ENCODE measurements at regions not wholly inside any gene's neighbourhood (a gene's known extent, or its start where the extent isn't known, plus 50 kb on each side); places are given as distances from the start of the nearest gene placed in this dataset.

DNA sequence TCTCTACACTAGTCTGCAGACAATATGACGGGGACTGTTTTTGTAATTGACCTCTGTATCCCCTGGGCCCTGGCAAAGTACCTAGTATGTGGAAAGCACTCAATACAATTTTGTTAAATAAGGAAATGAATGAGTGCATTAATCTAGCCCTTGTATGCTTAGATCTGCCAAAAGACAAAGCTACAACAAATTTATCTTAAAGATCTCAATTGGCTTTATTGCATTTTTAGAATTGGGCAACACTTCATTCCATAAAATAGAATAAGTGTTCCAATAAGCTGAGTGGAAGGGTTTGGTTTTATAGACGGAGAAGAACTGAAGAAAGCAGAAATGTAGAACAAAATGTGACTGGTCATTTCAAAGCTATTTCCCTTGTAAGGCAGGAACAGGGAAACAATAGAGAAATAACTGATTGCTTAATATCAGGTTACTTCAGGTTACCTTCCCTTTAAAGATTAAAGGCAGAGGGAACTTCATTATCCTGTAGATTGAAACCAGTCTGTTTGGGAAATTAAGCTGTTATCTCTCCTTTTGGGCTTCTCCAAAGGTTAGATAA lies 108.3 kb upstream of the MME start:
- no peaks in the 10 kb centered on the region for H3K9me3 ChIP-seq
- peaks cover 0 to 17% (median 5%) of the 10 kb centered on the region in 4 donors for H3K4me1 ChIP-seq
- no peaks in the 10 kb centered on the region for H3K36me3 ChIP-seq
- TF ChIP-seq EP300 (IDR thresholded peaks at IDR 0.05) (no peak), CTCF (IDR thresholded peaks at IDR 0.05) (no peak), POLR2AphosphoS5 (IDR thresholded peaks at IDR 0.05) (no peak), POLR2A (IDR thresholded peaks at IDR 0.05) (no peak)
- WGBS, 5 donors: 25 to 35% (median 32%) methylated on average over 2 of the region's 2 CpGs
- intact Hi-C loops (cut with DNase I; ENCODE audit: low total_unique reads): no loop called here
- DNase-seq: no peak
- peak overlapping the region in 4 of 5 donors; percentile 22 to 58 (median 46) for H3K27ac ChIP-seq
- H3K4me3 ChIP-seq: no peak overlapping the region
- H3K27me3 ChIP-seq: no peaks in the 10 kb centered on the region

- Histone ChIP-seq H3K36me3 (no peaks in the 10 kb centered on the region), H3K27me3 (no peaks in the 10 kb centered on the region), H3K27ac (peak overlapping the region in 4 of 5 donors; percentile 22 to 58 (median 46)), H3K9me3 (no peaks in the 10 kb centered on the region), H3K4me1 (peaks cover 0 to 17% (median 5%) of the 10 kb centered on the region in 4 donors), H3K4me3 (no peak overlapping the region)
- 23 to 44% (median 32%) methylated on average over 7 of the region's 7 CpGs for WGBS, 5 donors
- TF ChIP-seq EP300 (IDR thresholded peaks at IDR 0.05) (no peak), POLR2A (IDR thresholded peaks at IDR 0.05) (no peak), POLR2AphosphoS5 (IDR thresholded peaks at IDR 0.05) (no peak), CTCF (IDR thresholded peaks at IDR 0.05) (no peak)
- intact Hi-C loops (cut with DNase I; ENCODE audit: low total_unique reads): no loop called here
- peak in 1 of 2 donors; percentile 29 for DNase-seq
Measured at GRCh38 chr3:154971341-154971740, 108.8 kb upstream of the MME start.

GRCh38 chr3:154970797-154971196 lies 109.3 kb upstream of the MME start:
- H3K4me3 ChIP-seq: no peak overlapping the region
- peak overlapping the region in 2 of 5 donors; percentile 56 to 58 for H3K27ac ChIP-seq
- WGBS, 5 donors: 56 to 81% (median 69%) methylated on average over 3 of the region's 3 CpGs
- H3K4me1 ChIP-seq: peaks cover 0 to 17% (median 5%) of the 10 kb centered on the region in 4 donors
- intact Hi-C loops (cut with DNase I; ENCODE audit: low total_unique reads): no loop called here
- no peaks in the 10 kb centered on the region for H3K36me3 ChIP-seq
- TF ChIP-seq CTCF (IDR thresholded peaks at IDR 0.05) (no peak), POLR2AphosphoS5 (IDR thresholded peaks at IDR 0.05) (no peak)
- H3K9me3 ChIP-seq: no peaks in the 10 kb centered on the region
- DNase-seq: peak in 1 of 2 donors; percentile 9
- no peaks in the 10 kb centered on the region for H3K27me3 ChIP-seq

DNA sequence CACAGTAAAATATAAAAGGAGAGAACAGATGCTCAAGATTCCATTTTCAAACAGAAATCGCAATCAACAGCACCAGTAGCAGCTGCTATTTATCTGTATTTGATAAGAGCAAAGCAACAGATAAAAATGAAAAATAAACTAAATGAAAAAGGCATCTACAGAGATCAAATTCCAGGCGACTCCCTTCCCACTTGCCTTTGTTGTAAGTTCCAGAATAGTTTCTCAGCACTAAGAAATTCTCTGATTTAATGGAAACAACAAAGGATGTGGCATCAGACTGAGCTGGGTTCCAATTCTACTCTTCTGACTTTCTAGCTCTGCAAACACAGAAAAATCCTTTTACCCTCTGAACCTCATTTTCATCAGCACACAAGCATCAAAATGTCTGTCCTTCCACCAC lies 110.8 kb upstream of the MME start:
- H3K27me3 ChIP-seq: no peaks in the 10 kb centered on the region
- TF ChIP-seq EP300 (IDR thresholded peaks at IDR 0.05): no peak
- no peak for TF ChIP-seq CTCF (IDR thresholded peaks at IDR 0.05)
- TF ChIP-seq POLR2A (IDR thresholded peaks at IDR 0.05): no peak
- TF ChIP-seq POLR2AphosphoS5 (IDR thresholded peaks at IDR 0.05): no peak
- 27 to 51% (median 39%) methylated on average over 2 of the region's 2 CpGs for WGBS, 5 donors
- intact Hi-C loops (cut with DNase I; ENCODE audit: low total_unique reads): no loop called here
- DNase-seq: no peak
- no peak overlapping the region for H3K27ac ChIP-seq
- no peaks in the 10 kb centered on the region for H3K36me3 ChIP-seq
- H3K4me1 ChIP-seq: peaks cover 0 to 17% (median 5%) of the 10 kb centered on the region in 4 donors
- no peak overlapping the region for H3K4me3 ChIP-seq
- no peaks in the 10 kb centered on the region for H3K9me3 ChIP-seq

All from stomach (tissue), 8 donors.